GM12875 (cell line): ENCODE measurements at regions not wholly inside any gene's neighbourhood (a gene's known extent, or its start where the extent isn't known, plus 50 kb on each side); places are given as distances from the start of the nearest gene placed in this dataset.

Source experiments
- H3K4me3 ChIP-seq: one replicate; pipeline ENCODE4 v1.5.1; 2011; ENCODE audit warnings: low read depth, low read length, control low read depth
- CTCF ChIP-seq: IDR thresholded peaks from 2 replicates; pipeline ENCODE4 v1.5.1; 2011; ENCODE audit warnings: low read depth, mild to moderate bottlenecking, control low read depth, inconsistent platforms, low read length, moderate library complexity, borderline replicate concordance; ENCODE audit not compliant: insufficient read depth

GRCh38 chr2:126792993-126793392, 105.7 kb upstream of the TEX51 start:
- no peak for TF ChIP-seq CTCF

GRCh38 chr2:126793885-126794613, 104.6 kb upstream of the TEX51 start:
- no peak for TF ChIP-seq CTCF
- H3K4me3 ChIP-seq = no peak overlapping the region

More at GRCh38 chr2:126792993-126793392, 105.7 kb upstream of the TEX51 start:
- no peak overlapping the region for H3K4me3 ChIP-seq

- no peak for TF ChIP-seq CTCF
- H3K4me3 ChIP-seq = no peak overlapping the region
Observed at GRCh38 chr2:126795656-126796055, 103.0 kb upstream of the TEX51 start.

GRCh38 chr2:126796931-126797621, 101.6 kb upstream of the TEX51 start:
- H3K4me3 ChIP-seq = no peak overlapping the region
- TF ChIP-seq CTCF = no peak

GRCh38 chr2:126797622-126798275, 100.9 kb upstream of the TEX51 start:
- no peak overlapping the region for H3K4me3 ChIP-seq
- TF ChIP-seq CTCF = no peak

GRCh38 chr2:126798276-126799140, 100.2 kb upstream of the TEX51 start:
- no peak overlapping the region for H3K4me3 ChIP-seq
- TF ChIP-seq CTCF = no peak
